Astrocyte (in vitro differentiated cells and primary cell): ENCODE measurements at regions not wholly inside any gene's neighbourhood (a gene's known extent, or its start where the extent isn't known, plus 50 kb on each side); places are given as distances from the start of the nearest gene placed in this dataset.

ENCODE experiments used
- DNase-seq: peaks from one replicate; pipeline ENCODE4 v3.0.0-alpha.2; 2010; ENCODE audit warnings: low read depth
- FAIRE-seq: peaks from 2 replicates; lab custom pipeline; 2011; peaks lifted over from hg19 to GRCh38; lab: Jason Lieb, UNC
- H2AFZ ChIP-seq: 2 replicates; pipeline ENCODE4 v1.6.0; 2012; ENCODE audit warnings: low read depth, low read length, inconsistent platforms
- H3K27ac ChIP-seq: 2 replicates; pipeline ENCODE4 v1.5.1; 2011; ENCODE audit warnings: low read depth, low read length, inconsistent platforms
- H3K27me3 ChIP-seq: 2 replicates; pipeline ENCODE4 v1.6.0; 2011; ENCODE audit warnings: low read length, inconsistent platforms; ENCODE audit not compliant: insufficient read depth
- H3K36me3 ChIP-seq: 2 replicates; pipeline ENCODE4 v1.5.1; 2011; ENCODE audit warnings: low read length, inconsistent platforms; ENCODE audit not compliant: insufficient read depth
- H3K4me1 ChIP-seq: 2 replicates; pipeline ENCODE4 v1.5.1; 2011; ENCODE audit warnings: low read length, inconsistent platforms; ENCODE audit not compliant: insufficient read depth
- H3K4me2 ChIP-seq: 2 replicates; pipeline ENCODE4 v1.6.0; 2012; ENCODE audit warnings: low read length, inconsistent platforms
- H3K4me3 ChIP-seq: 2 replicates; pipeline ENCODE4 v1.5.1; 2011; ENCODE audit warnings: low read depth, mild to moderate bottlenecking, low read length, inconsistent platforms; ENCODE audit not compliant: insufficient read depth
- H3K79me2 ChIP-seq: 2 replicates; pipeline ENCODE4 v1.6.0; 2012; ENCODE audit warnings: mild to moderate bottlenecking, low read length, inconsistent platforms; ENCODE audit not compliant: insufficient read depth
- H3K9ac ChIP-seq: 2 replicates; pipeline ENCODE4 v1.6.0; 2012; ENCODE audit warnings: mild to moderate bottlenecking, low read length, inconsistent platforms
- H3K9me3 ChIP-seq: 2 replicates; pipeline ENCODE4 v1.5.1; 2012; ENCODE audit warnings: low read depth, mild to moderate bottlenecking, low read length, inconsistent platforms; ENCODE audit not compliant: insufficient read depth
- H4K20me1 ChIP-seq: 2 replicates; pipeline ENCODE4 v1.6.0; 2012; ENCODE audit warnings: low read length, inconsistent platforms; ENCODE audit not compliant: insufficient read depth
- H3K27ac Mint-ChIP-seq: one replicate; pipeline ENCODE4 v1.8.0; 2021; ENCODE audit warnings: mild to moderate bottlenecking, mixed read lengths; ENCODE audit not compliant: unreplicated experiment
- H3K27me3 Mint-ChIP-seq: one replicate; pipeline ENCODE4 v1.8.0; 2021; ENCODE audit warnings: low read depth, mixed read lengths; ENCODE audit not compliant: unreplicated experiment
- H3K36me3 Mint-ChIP-seq: one replicate; pipeline ENCODE4 v1.8.0; 2021; ENCODE audit warnings: low read depth, mixed read lengths; ENCODE audit not compliant: unreplicated experiment
- H3K4me1 Mint-ChIP-seq: one replicate; pipeline ENCODE4 v1.8.0; 2021; ENCODE audit warnings: low read depth, mixed read lengths; ENCODE audit not compliant: unreplicated experiment
- H3K4me3 Mint-ChIP-seq: one replicate; pipeline ENCODE4 v1.8.0; 2021; ENCODE audit warnings: mild to moderate bottlenecking, moderate library complexity, mixed read lengths; ENCODE audit not compliant: unreplicated experiment
- H3K9me3 Mint-ChIP-seq: one replicate; pipeline ENCODE4 v1.8.0; 2021; ENCODE audit warnings: mild to moderate bottlenecking, mixed read lengths; ENCODE audit not compliant: unreplicated experiment
- CTCF ChIP-seq: IDR thresholded peaks from 2 replicates; pipeline ENCODE4 v1.5.1; 2011; ENCODE audit warnings: low read depth, mild to moderate bottlenecking, inconsistent platforms, low read length, moderate library complexity; ENCODE audit not compliant: insufficient read depth
- EZH2 ChIP-seq: IDR thresholded peaks from 2 replicates; pipeline ENCODE4 v1.6.1; 2012; ENCODE audit warnings: mild to moderate bottlenecking, low read length, inconsistent platforms; ENCODE audit not compliant: insufficient read depth

DNA sequence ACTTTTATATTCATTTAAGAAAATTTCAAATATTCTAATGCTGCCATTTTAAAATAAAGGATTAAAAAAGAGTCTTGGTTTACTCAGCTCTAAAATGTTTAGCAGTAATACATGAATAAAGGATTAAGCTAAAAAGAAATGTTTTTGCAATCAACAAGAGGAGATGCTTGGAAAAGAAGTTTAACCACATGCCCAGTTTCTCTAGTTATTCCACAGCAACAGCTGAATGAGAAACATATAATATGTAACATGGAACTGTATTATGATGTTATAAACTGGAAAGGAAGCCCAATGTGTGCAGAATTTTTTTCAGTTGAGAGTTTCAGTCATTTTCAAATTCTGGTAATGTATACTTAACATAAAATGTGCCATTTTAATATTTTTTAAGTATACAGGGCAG is 76.5 kb upstream of the ALDH1A1 start:
- H3K36me3 Mint-ChIP-seq, result no peaks in the 10 kb centered on the region
- Histone ChIP-seq H3K4me2 (no peak overlapping the region), H3K27me3 (no peaks in the 10 kb centered on the region), H3K79me2 (no peaks in the 10 kb centered on the region), H3K9ac (no peak overlapping the region), H3K4me3 (no peak overlapping the region), H2AFZ (no peak overlapping the region), H3K27ac (no peak overlapping the region), H3K36me3 (no peaks in the 10 kb centered on the region), H3K9me3 (no peaks in the 10 kb centered on the region), H4K20me1 (no peaks in the 10 kb centered on the region), H3K4me1 (no peaks in the 10 kb centered on the region)
- TF ChIP-seq CTCF (no peak), EZH2 (no peak)
- H3K9me3 Mint-ChIP-seq, result no peaks in the 10 kb centered on the region
- no peaks in the 10 kb centered on the region for H3K4me1 Mint-ChIP-seq
- DNase-seq (no peak), FAIRE-seq (no peak)
- no peak overlapping the region for H3K4me3 Mint-ChIP-seq
- peaks cover 15% of the 10 kb centered on the region for H3K27me3 Mint-ChIP-seq
- no peak overlapping the region for H3K27ac Mint-ChIP-seq

DNA sequence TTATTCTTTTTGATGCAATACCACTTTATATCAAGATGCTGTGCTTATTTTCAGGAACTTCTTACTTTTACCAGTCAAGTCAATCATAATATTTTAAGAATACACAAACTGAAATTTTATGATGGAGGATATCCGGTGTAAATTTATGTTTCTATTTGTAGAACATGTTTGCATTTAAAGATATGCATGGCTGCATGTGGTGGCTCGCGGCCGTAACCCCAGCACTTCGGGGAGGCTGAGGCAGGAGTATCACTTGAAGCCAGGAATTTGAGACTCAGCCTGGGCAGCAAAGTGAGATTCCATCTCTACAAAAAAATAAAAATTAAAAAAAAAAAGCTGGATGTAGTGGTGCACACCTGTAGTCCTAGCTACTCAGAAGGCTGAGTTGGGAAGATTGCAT is 73.5 kb upstream of the ALDH1A1 start:
- Mint-ChIP-seq H3K27me3 (peaks cover 11% of the 10 kb centered on the region), H3K4me1 (no peaks in the 10 kb centered on the region), H3K4me3 (no peak overlapping the region), H3K27ac (no peak overlapping the region), H3K9me3 (no peaks in the 10 kb centered on the region), H3K36me3 (no peaks in the 10 kb centered on the region)
- Histone ChIP-seq H3K4me3 (no peak overlapping the region), H3K9me3 (no peaks in the 10 kb centered on the region), H3K4me1 (no peaks in the 10 kb centered on the region), H3K27me3 (no peaks in the 10 kb centered on the region), H2AFZ (no peak overlapping the region), H3K27ac (no peak overlapping the region), H3K4me2 (no peak overlapping the region), H3K9ac (no peak overlapping the region), H3K36me3 (no peaks in the 10 kb centered on the region), H4K20me1 (no peaks in the 10 kb centered on the region), H3K79me2 (no peaks in the 10 kb centered on the region)
- DNase-seq, result no peak
- no peak for FAIRE-seq
- no peak for TF ChIP-seq CTCF
- TF ChIP-seq EZH2, result no peak

GRCh38 chr9:73024601-73025034 is 71.8 kb upstream of the ALDH1A1 start:
- Histone ChIP-seq H3K27me3 (no peaks in the 10 kb centered on the region), H3K9ac (no peak overlapping the region), H3K4me2 (no peak overlapping the region), H3K4me1 (no peaks in the 10 kb centered on the region), H3K36me3 (no peaks in the 10 kb centered on the region), H3K9me3 (no peaks in the 10 kb centered on the region), H3K79me2 (no peaks in the 10 kb centered on the region), H2AFZ (no peak overlapping the region), H4K20me1 (no peaks in the 10 kb centered on the region), H3K27ac (no peak overlapping the region), H3K4me3 (no peak overlapping the region)
- TF ChIP-seq CTCF (no peak), EZH2 (no peak)
- Mint-ChIP-seq H3K27me3 (peaks cover under 1% of the 10 kb centered on the region), H3K4me3 (no peak overlapping the region), H3K4me1 (no peaks in the 10 kb centered on the region), H3K9me3 (no peaks in the 10 kb centered on the region), H3K36me3 (no peaks in the 10 kb centered on the region), H3K27ac (no peak overlapping the region)
- no peak for DNase-seq
- FAIRE-seq, result no peak
